ENCODE measurements at regions not wholly inside any gene's neighbourhood (a gene's known extent, or its start where the extent isn't known, plus 50 kb on each side); places are given as distances from the start of the nearest gene placed in this dataset.
A peak's percentile ranks its signal among the peaks of the same experiment; 100 is the strongest.

GRCh38 chr5:57413145-57413544 lies 69.5 kb downstream of the ACTBL2 start:
- no peak for DNase-seq
- no peak for TF ChIP-seq POLR2A (IDR thresholded peaks at IDR 0.05)
- no peak for TF ChIP-seq CTCF (IDR thresholded peaks at IDR 0.05)
- Histone ChIP-seq H3K27ac (no peak overlapping the region), H3K9me3 (no peaks in the 10 kb centered on the region), H3K36me3 (ENCODE audit: low read depth, missing control alignments) (no peaks in the 10 kb centered on the region), H3K27me3 (no peaks in the 10 kb centered on the region), H3K4me3 (no peak overlapping the region), H3K4me1 (peaks cover 5% of the 10 kb centered on the region)
- intact Hi-C loops (cut with DNase I; ENCODE audit: low total_unique reads), result no loop called here
- WGBS, 2 donors, result 83 to 96% methylated on average over 1 of the region's 1 CpG

DNA sequence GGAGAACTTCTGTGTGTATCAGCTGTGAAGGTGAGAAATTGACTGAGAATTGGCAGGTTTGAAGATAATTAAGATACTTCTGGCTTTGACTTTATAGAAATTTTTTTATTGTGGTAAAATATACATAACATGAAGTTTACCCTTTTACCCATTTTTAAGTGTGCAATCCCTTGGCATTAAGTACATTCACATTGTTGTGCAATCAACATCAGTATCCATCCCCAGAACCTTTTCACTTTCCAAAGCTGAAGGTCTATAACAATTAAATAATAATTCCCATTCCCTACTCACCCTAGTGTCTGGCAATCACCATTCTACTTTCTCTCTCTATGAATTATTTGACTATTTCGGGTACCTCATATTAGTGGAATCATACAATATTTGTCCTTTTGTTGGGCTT lies 69.9 kb downstream of the ACTBL2 start:
- H3K9me3 ChIP-seq, result no peaks in the 10 kb centered on the region
- no peak for TF ChIP-seq CTCF (IDR thresholded peaks at IDR 0.05)
- TF ChIP-seq POLR2A (IDR thresholded peaks at IDR 0.05), result no peak
- H3K4me1 ChIP-seq, result peaks cover 9% of the 10 kb centered on the region
- DNase-seq, result no peak
- H3K4me3 ChIP-seq, result no peak overlapping the region
- intact Hi-C loops (cut with DNase I; ENCODE audit: low total_unique reads), result no loop called here
- 86 to 100% methylated on average over 1 of the region's 1 CpG for WGBS, 2 donors
- no peak overlapping the region for H3K27ac ChIP-seq
- no peaks in the 10 kb centered on the region for H3K27me3 ChIP-seq
- H3K36me3 ChIP-seq (ENCODE audit: low read depth, missing control alignments), result no peaks in the 10 kb centered on the region

GRCh38 chr5:57411982-57412381 lies 70.6 kb downstream of the ACTBL2 start:
- Histone ChIP-seq H3K27ac (no peak overlapping the region), H3K9me3 (no peaks in the 10 kb centered on the region), H3K36me3 (ENCODE audit: low read depth, missing control alignments) (no peaks in the 10 kb centered on the region), H3K27me3 (no peaks in the 10 kb centered on the region), H3K4me1 (peaks cover 13% of the 10 kb centered on the region), H3K4me3 (no peak overlapping the region)
- TF ChIP-seq POLR2A (IDR thresholded peaks at IDR 0.05) (no peak), CTCF (IDR thresholded peaks at IDR 0.05) (no peak)
- intact Hi-C loops (cut with DNase I; ENCODE audit: low total_unique reads), result no loop called here
- no peak for DNase-seq
- 69 to 73% methylated on average over 4 of the region's 4 CpGs for WGBS, 2 donors

- DNase-seq, result no peak
- Histone ChIP-seq H3K4me3 (no peak overlapping the region), H3K27me3 (no peaks in the 10 kb centered on the region), H3K9me3 (no peaks in the 10 kb centered on the region), H3K36me3 (ENCODE audit: low read depth, missing control alignments) (no peaks in the 10 kb centered on the region), H3K4me1 (peaks cover 16% of the 10 kb centered on the region), H3K27ac (peak overlapping the region in 1 of 2 donors; percentile 42)
- no peak for TF ChIP-seq CTCF (IDR thresholded peaks at IDR 0.05)
- no peak for TF ChIP-seq POLR2A (IDR thresholded peaks at IDR 0.05)
- intact Hi-C loops (cut with DNase I; ENCODE audit: low total_unique reads), result no loop called here
- 69 to 80% methylated on average over 3 of the region's 3 CpGs for WGBS, 2 donors
Measured at GRCh38 chr5:57410374-57411320, 72.0 kb downstream of the ACTBL2 start.

GRCh38 chr5:57408714-57409113 lies 73.9 kb downstream of the ACTBL2 start:
- intact Hi-C loops (cut with DNase I; ENCODE audit: low total_unique reads), result no loop called here
- 43 to 44% methylated on average over 1 of the region's 1 CpG for WGBS, 2 donors
- H3K27ac ChIP-seq, result peak overlapping the region; percentile 45 to 76
- H3K36me3 ChIP-seq (ENCODE audit: low read depth, missing control alignments), result no peaks in the 10 kb centered on the region
- no peak for DNase-seq
- no peak overlapping the region for H3K4me3 ChIP-seq
- H3K27me3 ChIP-seq, result no peaks in the 10 kb centered on the region
- peaks cover 21% of the 10 kb centered on the region for H3K4me1 ChIP-seq
- no peaks in the 10 kb centered on the region for H3K9me3 ChIP-seq
- TF ChIP-seq POLR2A (IDR thresholded peaks at IDR 0.05), result no peak
- TF ChIP-seq CTCF (IDR thresholded peaks at IDR 0.05), result no peak
